H1 (cell line): ENCODE measurements at regions not wholly inside any gene's neighbourhood (a gene's known extent, or its start where the extent isn't known, plus 50 kb on each side); places are given as distances from the start of the nearest gene placed in this dataset.

Experiments used
- CTCF ChIA-PET: fragments of 300-600 bp; sonication (Branson Sonifier 250); formaldehyde crosslinking; loops from one replicate; lab custom pipeline; 2021; ENCODE audit not compliant: partially characterized antibody; lab: Charles Lee
- POLR2A ChIA-PET: fragments of 300-600 bp; sonication (Branson Sonifier 250); formaldehyde crosslinking; loops from one replicate; lab custom pipeline; 2021; ENCODE audit warnings: inconsistent platforms; ENCODE audit not compliant: partially characterized antibody; lab: Charles Lee
- DNase-seq, 2 experiments: peaks; one replicate each; pipeline versions ENCODE4 v3.0.0 to v3.0.0-alpha.2; 2010 to 2022; ENCODE audit warnings: low spot score in 2 of 2, low read depth in 1 of 2, mixed read lengths in 1 of 2
- FAIRE-seq: peaks from 2 replicates; lab custom pipeline; 2011; peaks lifted over from hg19 to GRCh38; lab: Jason Lieb, UNC
- H2AFZ ChIP-seq: 2 replicates; pipeline ENCODE4 v1.8.1; 2012; ENCODE audit warnings: low read length, inconsistent platforms
- H2AK5ac ChIP-seq: 2 replicates; pipeline ENCODE4 v1.6.1; 2013; ENCODE audit warnings: low read depth, low read length
- H2BK120ac ChIP-seq: replicated peaks from 2 replicates; pipeline ENCODE3; 2013; ENCODE audit warnings: low read depth, low read length, inconsistent platforms
- H2BK12ac ChIP-seq: 2 replicates; pipeline ENCODE4 v1.6.1; 2013; ENCODE audit warnings: low read depth, low read length
- H2BK15ac ChIP-seq: 2 replicates; pipeline ENCODE4 v1.6.1; 2013; ENCODE audit warnings: low read length
- H2BK20ac ChIP-seq: 2 replicates; pipeline ENCODE4 v1.6.1; 2013; ENCODE audit warnings: low read length
- H2BK5ac ChIP-seq: 2 replicates; pipeline ENCODE4 v1.6.1; 2013; ENCODE audit warnings: low read depth, low read length
- H3K14ac ChIP-seq: 2 replicates; pipeline ENCODE4 v1.6.1; 2013; ENCODE audit warnings: inconsistent platforms; ENCODE audit not compliant: insufficient read length
- H3K18ac ChIP-seq: 2 replicates; pipeline ENCODE4 v1.6.1; 2013; ENCODE audit warnings: low read length; ENCODE audit errors: extremely low read depth
- H3K23ac ChIP-seq: 2 replicates; pipeline ENCODE4 v1.6.1; 2013; ENCODE audit warnings: inconsistent platforms; ENCODE audit not compliant: insufficient read length
- H3K23me2 ChIP-seq: 2 replicates; pipeline ENCODE4 v1.6.1; 2013; ENCODE audit warnings: low read depth, low read length
- H3K27ac ChIP-seq: 2 replicates; pipeline ENCODE4 v1.6.1; 2011; ENCODE audit warnings: low read depth, low read length, inconsistent platforms
- H3K27me3 ChIP-seq, 4 experiments: replicated peaks in 1 of 4; 1 replicate in 1 of 4; 2 replicates in 3 of 4; pipeline versions ENCODE4 v1.6.1 to v1.8.1; 2011 to 2013; ENCODE audit warnings: low read length in 3 of 4, mild to moderate bottlenecking in 3 of 4, inconsistent platforms in 2 of 4, mixed read lengths in 2 of 4, moderate library complexity in 1 of 4; ENCODE audit not compliant: control insufficient read depth in 3 of 4, insufficient read depth in 3 of 4; ENCODE audit errors: extremely low read depth in 1 of 4
- H3K36me3 ChIP-seq, 4 experiments: 2 replicates each; pipeline versions ENCODE4 v1.6.1 to v1.8.1; 2011 to 2013; ENCODE audit warnings: mild to moderate bottlenecking in 4 of 4, low read length in 3 of 4, moderate library complexity in 2 of 4, control low read depth in 1 of 4, inconsistent platforms in 1 of 4; ENCODE audit not compliant: insufficient read depth in 4 of 4, control insufficient read depth in 2 of 4
- H3K4ac ChIP-seq: replicated peaks from 2 replicates; pipeline ENCODE3; 2013; ENCODE audit warnings: low read length, low read depth, mixed read lengths, inconsistent platforms; ENCODE audit not compliant: insufficient read length
- H3K4me1 ChIP-seq, 4 experiments: replicated peaks in 1 of 4; 1 replicate in 1 of 4; 2 replicates in 3 of 4; pipeline versions ENCODE4 v1.6.1 to v1.8.1; 2011 to 2013; ENCODE audit warnings: low read length in 3 of 4, inconsistent platforms in 2 of 4, mixed read lengths in 1 of 4; ENCODE audit not compliant: insufficient read depth in 4 of 4, control insufficient read depth in 3 of 4
- H3K4me2 ChIP-seq, 2 experiments: 2 replicates each; pipeline versions ENCODE4 v1.6.1 to v1.8.1; 2011 to 2013; ENCODE audit warnings: low read depth in 2 of 2, low read length in 2 of 2, control low read depth in 1 of 2, inconsistent platforms in 1 of 2, mild to moderate bottlenecking in 1 of 2; ENCODE audit not compliant: insufficient read depth in 1 of 2
- H3K4me3 ChIP-seq, 4 experiments: fragments of 200-600, 300-600 bp in 1 of 4; sonication (generic), shearing (Covaris generic), sonication (Bioruptor Twin) in 1 of 4; 2 replicates each; pipeline versions ENCODE4 v1.5.1 to v1.8.1; 2011 to 2016; ENCODE audit warnings: low read length in 4 of 4, low read depth in 3 of 4, control low read depth in 2 of 4, inconsistent platforms in 2 of 4, mild to moderate bottlenecking in 2 of 4, mixed read lengths in 1 of 4, moderate library complexity in 1 of 4; ENCODE audit not compliant: insufficient read depth in 2 of 4; ENCODE audit errors: extremely low read depth in 1 of 4
- H3K56ac ChIP-seq: replicated peaks from 2 replicates; pipeline ENCODE3; 2013; ENCODE audit warnings: low read depth, mild to moderate bottlenecking, mixed read lengths, low read length, inconsistent platforms; ENCODE audit not compliant: insufficient read length
- H3K79me1 ChIP-seq: 2 replicates; pipeline ENCODE4 v1.6.1; 2013; ENCODE audit warnings: low read depth, low read length, control low read depth
- H3K79me2 ChIP-seq, 2 experiments: 2 replicates each; pipeline versions ENCODE4 v1.6.1 to v1.8.1; 2012 to 2013; ENCODE audit warnings: low read length in 2 of 2, mild to moderate bottlenecking in 2 of 2, inconsistent platforms in 1 of 2; ENCODE audit not compliant: insufficient read depth in 2 of 2, control insufficient read depth in 1 of 2
- H3K9ac ChIP-seq, 4 experiments: replicated peaks in 1 of 4; 1 replicate in 1 of 4; 2 replicates in 3 of 4; pipeline versions ENCODE4 v1.6.1 to v1.8.1; 2011 to 2013; ENCODE audit warnings: low read depth in 3 of 4, low read length in 3 of 4, control low read depth in 2 of 4, mild to moderate bottlenecking in 2 of 4, moderate library complexity in 2 of 4, inconsistent platforms in 1 of 4; ENCODE audit errors: extremely low read depth in 1 of 4
- H3K9me3 ChIP-seq, 2 experiments: 2 replicates each; pipeline versions ENCODE4 v1.6.1 to v1.8.1; 2012 to 2013; ENCODE audit warnings: mild to moderate bottlenecking in 2 of 2, moderate library complexity in 2 of 2, control low read depth in 1 of 2, inconsistent platforms in 1 of 2, low read depth in 1 of 2, low read length in 1 of 2, mixed read lengths in 1 of 2; ENCODE audit not compliant: insufficient read depth in 2 of 2
- H4K20me1 ChIP-seq, 2 experiments: replicated peaks in 1 of 2; 2 replicates each; pipeline versions ENCODE3 to v1.8.1; 2011 to 2013; ENCODE audit warnings: inconsistent platforms in 2 of 2, low read length in 2 of 2, mild to moderate bottlenecking in 1 of 2; ENCODE audit not compliant: insufficient read depth in 2 of 2, control insufficient read depth in 1 of 2
- H4K5ac ChIP-seq: 2 replicates; pipeline ENCODE4 v1.6.1; 2013; ENCODE audit warnings: low read length, low read depth, mixed read lengths, inconsistent platforms; ENCODE audit not compliant: insufficient read length
- H4K8ac ChIP-seq: 2 replicates; pipeline ENCODE4 v1.8.0; 2013; ENCODE audit warnings: mild to moderate bottlenecking, moderate library complexity, low read length, inconsistent platforms; ENCODE audit not compliant: insufficient read depth; ENCODE audit errors: extremely low read depth
- H4K91ac ChIP-seq: replicated peaks from 2 replicates; pipeline ENCODE3; 2013; ENCODE audit warnings: low read length, mixed read lengths, inconsistent platforms; ENCODE audit not compliant: insufficient read length
- PHF8 ChIP-seq: fragments of 200-600 bp; sonication (generic); conservative IDR thresholded peaks from 2 replicates; pipeline ENCODE4 v1.7.1; 2012; ENCODE audit warnings: low read depth, mild to moderate bottlenecking, inconsistent platforms, low read length, moderate library complexity
- POLR2A ChIP-seq, 2 experiments: IDR thresholded peaks; 1 replicate in 1 of 2; 2 replicates in 1 of 2; pipeline ENCODE4 v1.6.1; 2011; ENCODE audit warnings: low read depth in 2 of 2, low read length in 2 of 2, mild to moderate bottlenecking in 2 of 2; ENCODE audit errors: control extremely low read depth in 1 of 2
- RBBP5 ChIP-seq: IDR thresholded peaks from 2 replicates; pipeline ENCODE4 v1.7.1; 2012; ENCODE audit warnings: low read depth, mild to moderate bottlenecking, inconsistent platforms, low read length, moderate library complexity, borderline replicate concordance
- RFX5 ChIP-seq: IDR thresholded peaks from 2 replicates; pipeline ENCODE4 v1.6.1; 2011; ENCODE audit warnings: low read depth, low read length, improper control_type of control experiment, borderline replicate concordance
- SP2 ChIP-seq: IDR thresholded peaks from 2 replicates; pipeline ENCODE4 v1.6.1; 2012; ENCODE audit warnings: mild to moderate bottlenecking, low read length, inconsistent platforms
- TAF7 ChIP-seq: optimal IDR thresholded peaks from 2 replicates; pipeline ENCODE3; 2011; ENCODE audit warnings: low read depth, mild to moderate bottlenecking, inconsistent platforms, low read length, moderate library complexity, borderline replicate concordance
- USF2 ChIP-seq: IDR thresholded peaks from 2 replicates; pipeline ENCODE4 v1.6.1; 2011; ENCODE audit warnings: low read length, improper control_type of control experiment
- WGBS, 2 experiments: shearing (Covaris generic) in 1 of 2; methylation state at CpG; one replicate each; pipeline versions ENCODE4 v1.1.6 to v1.1.7; 2013 to 2015; ENCODE audit warnings: low lambda C conversion rate in 2 of 2, mixed read lengths in 2 of 2, inconsistent platforms in 1 of 2, low coverage in 1 of 2, missing lambda C conversion rate in 1 of 2; ENCODE audit not compliant: insufficient replicate concordance in 2 of 2, insufficient coverage in 1 of 2, insufficient read length in 1 of 2; ENCODE audit errors: extremely low coverage in 1 of 2, missing lambda C conversion rate in 1 of 2; 5-methylcytosine and 5-hydroxymethylcytosine counted together

- H2AFZ ChIP-seq: no peak overlapping the region
- no peaks in the 10 kb centered on the region for H3K79me1 ChIP-seq
- FAIRE-seq: no peak
- H4K20me1 ChIP-seq: no peaks in the 10 kb centered on the region
- ChIA-PET POLR2A (no interaction called here), CTCF (interaction anchor here (1.6 kb wide), 1 partner anchor 188 kb away, joined by 4 read pairs; no protein-coding TSS in a partner anchor)
- no peak overlapping the region for H3K14ac ChIP-seq
- no peaks in the 10 kb centered on the region for H3K79me2 ChIP-seq
- no peaks in the 10 kb centered on the region for H3K23me2 ChIP-seq
- no peak overlapping the region for H3K4ac ChIP-seq
- H3K36me3 ChIP-seq: no peaks in the 10 kb centered on the region
- H3K18ac ChIP-seq: no peak overlapping the region
- H3K4me3 ChIP-seq: no peak overlapping the region
- H2AK5ac ChIP-seq: no peak overlapping the region
- no peak overlapping the region for H2BK15ac ChIP-seq
- no peak overlapping the region for H3K23ac ChIP-seq
- H3K27me3 ChIP-seq: peaks cover 0 to 5% (median 3%) of the 10 kb centered on the region in 4 experiments; a peak in 3 of 7 replicates
- no peaks in the 10 kb centered on the region for H3K4me1 ChIP-seq
- H3K9me3 ChIP-seq: 0 out of 4 replicates have a peak, but pooled peaks cover 0 to 3% of the 10 kb centered on the region in 2 experiments
- no peak overlapping the region for H3K4me2 ChIP-seq
- no peak overlapping the region for H3K9ac ChIP-seq
- H2BK20ac ChIP-seq: no peak overlapping the region
- H4K5ac ChIP-seq: no peak overlapping the region
- no peak overlapping the region for H3K27ac ChIP-seq
- no peak overlapping the region for H3K56ac ChIP-seq
- H2BK120ac ChIP-seq: no peak overlapping the region
- TF ChIP-seq RBBP5 (no peak), USF2 (no peak), TAF7 (no peak), SP2 (no peak), RFX5 (no peak), PHF8 (no peak), POLR2A (IDR thresholded peaks at IDR 0.05; ENCODE audit: control extremely low read depth in 1 of 2, low read depth in 2 of 2, low read length in 2 of 2) (no peak)
- TF ChIP-seq, all 59 proteins: peak for 0
- Histone ChIP-seq H2BK5ac (no peak overlapping the region), H4K91ac (no peak overlapping the region), H4K8ac (no peak overlapping the region), H2BK12ac (no peak overlapping the region)
- no peak for DNase-seq
- WGBS, 2 experiments: 84% methylated on average over 2 of the region's 2 CpGs; no CpG with 5 or more reads in 1 of the 2 experiments
Observed at GRCh38 chr2:62576276-62576939, 70.4 kb upstream of the TMEM17 start.
